HCT116 (cell line): ENCODE measurements at regions not wholly inside any gene's neighbourhood (a gene's known extent, or its start where the extent isn't known, plus 50 kb on each side); places are given as distances from the start of the nearest gene placed in this dataset.
"Not testable (repeated sequence)": the region's sequence is repeated elsewhere in the genome, so short reads cannot be mapped to it uniquely, and the experiment has no call there.

ENCODE experiments used
- ATAC-seq: fragments of 200-7000 bp; cut with Tn5 transposase; 2 replicates; pipeline ENCODE4 v1.9.1; 2020; ENCODE audit warnings: mild to moderate bottlenecking, moderate library complexity
- BruUV-seq: library from RNA; stranded (reverse); fragments of 400-500 nt; replicated peaks from 2 replicates; lab custom pipeline; 2021; lab: Mats Ljungman, UMichigan
- CTCF ChIA-PET: fragments of 300-600 bp; sonication (Branson Sonifier 250); formaldehyde crosslinking; loops from one replicate; lab custom pipeline; 2021; ENCODE audit warnings: antibody characterized with exemption; lab: Charles Lee
- POLR2A ChIA-PET: fragments of 300-600, 350-600 bp; sonication (Branson Sonifier 250); formaldehyde crosslinking; loops from one replicate; lab custom pipeline; 2021; ENCODE audit warnings: antibody characterized with exemption; lab: Charles Lee
- RAD21 ChIA-PET, 2 experiments: fragments of 300-600 bp; sonication (Branson Sonifier 250); formaldehyde crosslinking; loops; one replicate each; lab custom pipeline; 2023; ENCODE audit warnings: low total read pairs in 2 of 2; ENCODE audit not compliant: uncharacterized antibody in 2 of 2, unreplicated experiment in 2 of 2, low non-redundant PET in 1 of 2; lab: Charles Lee
- DNase-seq: peaks from one replicate; pipeline ENCODE4 v3.0.0-alpha.2; 2010; ENCODE audit warnings: low read depth, low spot score
- H2AFZ ChIP-seq: fragments of 200-600 bp; shearing (Covaris generic), sonication (generic); 2 replicates; pipeline ENCODE4 v1.6.1; 2017; ENCODE audit warnings: low read depth, mixed run types, mixed read lengths, antibody characterized with exemption, low read length; ENCODE audit not compliant: poor library complexity, severe bottlenecking
- H3K27ac ChIP-seq: 2 replicates; pipeline ENCODE4 v1.5.1; 2012; ENCODE audit warnings: low read depth, low read length
- H3K27me3 ChIP-seq: fragments of 200-600 bp; sonication (generic); 2 replicates; pipeline ENCODE4 v1.6.1; 2016; ENCODE audit warnings: mixed run types, low read length, mixed read lengths; ENCODE audit not compliant: insufficient read depth
- H3K36me3 ChIP-seq, 2 experiments: fragments of 200-500 bp in 1 of 2; fragments of 200-600 bp in 1 of 2; sonication (Bioruptor generic) in 1 of 2; sonication (generic) in 1 of 2; 2 replicates each; pipeline versions ENCODE4 v1.5.1 to v1.6.1; 2014 to 2016; ENCODE audit warnings: low read length in 2 of 2, inconsistent platforms in 1 of 2, mixed read lengths in 1 of 2, mixed run types in 1 of 2; ENCODE audit not compliant: insufficient read depth in 2 of 2, control insufficient read depth in 1 of 2
- H3K4me1 ChIP-seq, 2 experiments: fragments of 200-600 bp in 1 of 2; sonication (generic) in 1 of 2; 2 replicates each; pipeline versions ENCODE4 v1.5.1 to v1.6.1; 2012 to 2017; ENCODE audit warnings: low read length in 2 of 2, inconsistent platforms in 1 of 2, mild to moderate bottlenecking in 1 of 2, mixed read lengths in 1 of 2, mixed run types in 1 of 2, moderate library complexity in 1 of 2; ENCODE audit not compliant: insufficient read depth in 2 of 2, control insufficient read depth in 1 of 2
- H3K4me2 ChIP-seq: fragments of 200-600 bp; sonication (generic); 2 replicates; pipeline ENCODE4 v1.6.1; 2017; ENCODE audit warnings: mixed run types, low read length, mixed read lengths
- H3K4me3 ChIP-seq, 2 experiments: fragments of 200-600 bp in 1 of 2; sonication (generic) in 1 of 2; replicated peaks in 1 of 2; 2 replicates each; pipeline ENCODE4 v1.5.1; 2011 to 2016; ENCODE audit warnings: low read length in 2 of 2, control low read depth in 1 of 2, low read depth in 1 of 2, mild to moderate bottlenecking in 1 of 2, mixed read lengths in 1 of 2, mixed run types in 1 of 2
- H3K79me2 ChIP-seq: fragments of 200-600 bp; sonication (generic); 2 replicates; pipeline ENCODE4 v1.6.1; 2017; ENCODE audit warnings: mild to moderate bottlenecking, mixed run types, low read length, moderate library complexity, mixed read lengths; ENCODE audit not compliant: insufficient read depth
- H3K9ac ChIP-seq: fragments of 200-600 bp; sonication (generic); 2 replicates; pipeline ENCODE4 v1.6.1; 2016; ENCODE audit warnings: low read length, mixed read lengths
- H3K9me2 ChIP-seq: fragments of 200-600 bp; sonication (generic), shearing (Covaris generic); 2 replicates; pipeline ENCODE4 v1.6.1; 2017; ENCODE audit warnings: mixed run types, mild to moderate bottlenecking, moderate library complexity; ENCODE audit not compliant: insufficient read depth
- H3K9me3 ChIP-seq, 2 experiments: fragments of 200-500 bp in 1 of 2; fragments of 200-600 bp in 1 of 2; sonication (Bioruptor generic) in 1 of 2; sonication (generic) in 1 of 2; 2 replicates each; pipeline ENCODE4 v1.6.1; 2014 to 2017; ENCODE audit warnings: low read length in 2 of 2, mixed read lengths in 2 of 2, inconsistent platforms in 1 of 2, low read depth in 1 of 2, mild to moderate bottlenecking in 1 of 2, mixed run types in 1 of 2, moderate library complexity in 1 of 2; ENCODE audit not compliant: control insufficient read depth in 1 of 2, insufficient read depth in 1 of 2
- H4K20me1 ChIP-seq: fragments of 200-600 bp; sonication (generic), shearing (Covaris generic); 2 replicates; pipeline ENCODE4 v1.6.1; 2017; ENCODE audit warnings: mixed run types, mild to moderate bottlenecking, moderate library complexity; ENCODE audit not compliant: insufficient read depth
- CEBPB ChIP-seq: IDR thresholded peaks from 2 replicates; pipeline ENCODE4 v1.6.1; 2012; ENCODE audit warnings: low read depth
- CTCF ChIP-seq, 3 experiments: fragments of 200-600 bp in 1 of 3; sonication (generic) in 1 of 3; IDR thresholded peaks in 2 of 3; conservative IDR thresholded peaks in 1 of 3; 2 replicates each; pipeline ENCODE4 v1.5.1; 2012 to 2017; ENCODE audit warnings: low read depth in 2 of 3, low read length in 2 of 3, antibody characterized with exemption in 1 of 3, borderline replicate concordance in 1 of 3, control low read depth in 1 of 3, mild to moderate bottlenecking in 1 of 3, mixed read lengths in 1 of 3, mixed run types in 1 of 3, moderate library complexity in 1 of 3; ENCODE audit not compliant: insufficient read depth in 1 of 3
- ELF1 ChIP-seq: IDR thresholded peaks from 2 replicates; pipeline ENCODE4 v1.6.1; 2012; ENCODE audit warnings: low read depth, borderline replicate concordance
- JUND ChIP-seq: IDR thresholded peaks from 2 replicates; pipeline ENCODE4 v1.6.1; 2012
- POLR2AphosphoS5 ChIP-seq: IDR thresholded peaks from 2 replicates; pipeline ENCODE4 v1.6.1; 2011; ENCODE audit warnings: mild to moderate bottlenecking, low read depth, low read length, moderate library complexity
- REST ChIP-seq: IDR thresholded peaks from 2 replicates; pipeline ENCODE4 v1.6.1; 2012; ENCODE audit warnings: low read depth
- ZFX ChIP-seq: fragments of 450-650 bp; IDR thresholded peaks from 2 replicates; pipeline ENCODE4 v1.6.1; 2017
- intact Hi-C: fragments of 100-400 bp; cut with micrococcal nuclease; formaldehyde crosslinking; loops from 2 replicates; pipeline ENCODE4 v1.10.0; 2022

- H4K20me1 ChIP-seq, POLR2A ChIA-PET, H2AFZ ChIP-seq, H3K27me3 ChIP-seq, H3K9me2 ChIP-seq, DNase-seq, H3K79me2 ChIP-seq, BruUV-seq, H3K4me1 ChIP-seq, H3K9ac ChIP-seq, H3K4me2 ChIP-seq, H3K4me3 ChIP-seq, CTCF ChIA-PET, H3K36me3 ChIP-seq, intact Hi-C loops, ATAC-seq, H3K27ac ChIP-seq, RAD21 ChIA-PET: not testable (repeated sequence)
- peaks cover 6 to 27% of the 10 kb centered on the region in 2 experiments; a peak in 2 of 4 replicates for H3K9me3 ChIP-seq
Measured at GRCh38 chr15:25099966-25100365, 145.2 kb downstream of the SNRPN start.

GRCh38 chr15:25106209-25106608 is 151.4 kb downstream of the SNRPN start:
- ChIA-PET RAD21 (no interaction called here), CTCF (no interaction called here), POLR2A (no interaction called here)
- Histone ChIP-seq H3K79me2 (no peaks in the 10 kb centered on the region), H3K27ac (no peak overlapping the region), H3K4me3 (no peak overlapping the region), H2AFZ (no peak overlapping the region), H3K9ac (no peak overlapping the region), H4K20me1 (no peaks in the 10 kb centered on the region), H3K27me3 (no peaks in the 10 kb centered on the region), H3K9me3 (peaks cover 13 to 32% of the 10 kb centered on the region in 2 experiments; a peak in 2 of 4 replicates), H3K4me2 (no peak overlapping the region), H3K4me1 (no peaks in the 10 kb centered on the region), H3K9me2 (no peaks in the 10 kb centered on the region), H3K36me3 (no peaks in the 10 kb centered on the region)
- TF ChIP-seq CEBPB: no peak
- no peak for TF ChIP-seq POLR2AphosphoS5
- no peak for TF ChIP-seq REST
- TF ChIP-seq JUND: no peak
- no peak for TF ChIP-seq ELF1
- no peak for TF ChIP-seq CTCF (IDR thresholded peaks at IDR 0.05 in 2 of 3, conservative IDR thresholded peaks at IDR 0.05 in 1 of 3; ENCODE audit: borderline replicate concordance in 1 of 3, insufficient read depth in 1 of 3, low read depth in 2 of 3, low read length in 2 of 3)
- no peak for TF ChIP-seq ZFX
- intact Hi-C loops: no loop called here
- no TSS peak for BruUV-seq
- DNase-seq (no peak), ATAC-seq (no peak)
